DMS53 (cell line): ENCODE measurements at regions not wholly inside any gene's neighbourhood (a gene's known extent, or its start where the extent isn't known, plus 50 kb on each side); places are given as distances from the start of the nearest gene placed in this dataset.

Experiments used
- DNase-seq: peaks from one replicate; lab custom pipeline; 2025; lab: John Stamatoyannopoulos, UW

DNA sequence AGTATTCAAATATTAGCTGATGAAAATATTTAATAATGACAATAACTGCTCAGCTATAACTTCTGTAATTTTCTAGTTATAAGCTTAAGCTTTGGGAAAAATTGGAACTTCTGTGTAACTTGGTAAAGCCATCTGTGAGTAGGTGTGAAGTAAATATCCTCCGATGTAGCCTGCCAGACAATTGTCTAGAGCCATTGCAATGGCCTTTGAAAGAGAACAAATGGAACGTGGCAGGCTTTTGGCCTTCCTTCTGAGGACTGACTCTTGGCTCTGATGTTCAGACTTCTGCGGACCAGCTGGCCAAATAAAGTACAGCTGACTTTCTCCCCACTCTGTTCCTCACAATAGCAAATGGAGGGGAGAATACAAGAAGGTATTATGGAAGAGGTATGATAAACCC, 203.4 kb upstream of the NMUR2 start:
- no peak for DNase-seq

DNA sequence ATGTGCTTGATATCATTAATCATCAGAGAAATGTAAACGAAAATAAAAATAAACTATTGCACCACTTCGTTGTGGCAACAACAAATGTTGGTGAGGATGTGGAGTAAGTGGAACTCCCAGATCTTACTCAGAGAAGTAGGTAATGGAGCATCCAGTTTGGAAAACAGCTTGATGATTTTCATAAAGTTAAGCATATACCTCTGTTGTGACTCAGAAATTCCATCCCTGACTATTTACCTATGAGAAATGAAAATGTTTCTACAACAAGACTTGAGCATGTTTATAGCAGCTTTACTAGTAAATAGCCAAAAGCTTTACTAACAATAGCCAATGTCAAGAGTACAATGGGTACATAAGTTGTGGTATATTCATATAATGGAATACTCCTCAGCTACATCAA, 214.7 kb upstream of the NMUR2 start:
- DNase-seq: no peak

DNA sequence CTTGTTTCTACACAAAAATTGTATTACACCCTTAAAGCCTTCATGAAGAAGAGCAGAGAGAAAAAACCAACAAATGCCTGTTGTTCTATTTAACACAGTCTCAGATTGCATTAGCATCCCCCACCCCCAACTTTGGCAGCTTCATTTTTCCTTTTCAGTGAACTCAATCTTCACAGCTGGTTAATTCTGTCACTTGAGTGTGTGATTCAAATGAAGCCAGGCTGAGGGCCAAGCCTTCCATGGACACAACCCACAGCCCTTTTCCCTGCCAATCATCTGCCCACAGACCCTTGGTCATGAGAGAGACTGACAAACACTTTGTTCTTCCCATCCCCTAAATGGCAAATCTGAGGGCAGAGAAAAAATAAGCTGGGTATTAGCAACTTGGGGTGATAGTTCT, 217.5 kb upstream of the NMUR2 start:
- DNase-seq: no peak

DNA sequence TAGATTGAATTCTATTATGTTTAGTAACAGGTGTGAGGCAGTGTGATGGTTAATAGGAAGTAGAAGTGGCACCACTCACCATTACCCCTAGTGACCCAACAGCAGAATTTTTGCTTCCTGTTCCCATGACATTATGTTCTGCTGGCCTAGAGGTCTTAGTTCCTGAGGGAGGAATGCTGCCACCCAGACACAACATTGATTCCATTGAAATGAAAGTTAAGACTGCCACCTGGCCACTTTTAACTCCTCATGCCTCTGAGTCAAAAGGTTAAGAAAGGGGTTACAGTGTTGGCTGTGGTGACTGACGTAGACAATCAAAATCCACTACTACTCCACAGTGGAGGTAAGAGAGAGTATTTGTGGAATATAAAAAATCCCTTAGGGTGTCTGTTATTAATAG, 218.9 kb upstream of the NMUR2 start:
- DNase-seq: peak; percentile 7

DNA sequence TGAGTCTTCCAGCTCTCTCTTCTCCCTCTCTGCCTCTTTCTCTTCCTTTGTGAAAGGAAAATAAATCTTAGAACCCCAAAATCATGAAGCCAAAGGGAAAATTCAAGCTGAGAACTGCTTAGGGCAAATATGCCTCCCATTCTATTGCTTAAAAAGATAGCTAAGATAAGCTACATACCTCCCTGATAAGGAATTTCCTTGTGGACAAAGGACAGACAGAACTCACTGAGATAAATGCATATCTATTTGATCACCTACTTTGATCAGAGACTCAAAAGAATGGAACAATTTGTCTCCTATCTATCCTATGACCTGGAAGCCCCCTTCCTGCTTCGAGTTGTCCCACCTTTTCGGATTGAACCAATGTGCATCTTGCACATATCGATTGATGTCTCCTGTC, 220.6 kb upstream of the NMUR2 start:
- DNase-seq: no peak

DNA sequence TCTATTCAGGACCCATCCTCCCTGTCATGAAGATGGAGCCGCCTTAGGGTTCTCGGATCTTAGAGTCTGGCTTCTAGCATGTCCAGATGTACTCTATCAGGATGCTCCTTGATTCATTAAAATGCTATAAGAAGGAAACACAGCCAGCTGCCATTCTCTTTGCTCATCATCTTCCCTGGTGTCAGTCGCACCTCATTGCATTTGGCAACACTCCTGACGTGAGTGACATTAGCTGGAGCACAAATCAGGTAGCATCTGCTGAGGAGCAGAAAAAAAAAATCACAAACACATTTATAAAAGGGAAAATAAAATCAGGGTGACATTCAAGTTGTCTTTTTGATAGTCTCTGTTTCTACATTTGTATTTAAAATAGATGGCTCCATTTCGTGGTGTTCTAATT, 226.1 kb upstream of the NMUR2 start:
- peak; percentile 20 for DNase-seq

DNA sequence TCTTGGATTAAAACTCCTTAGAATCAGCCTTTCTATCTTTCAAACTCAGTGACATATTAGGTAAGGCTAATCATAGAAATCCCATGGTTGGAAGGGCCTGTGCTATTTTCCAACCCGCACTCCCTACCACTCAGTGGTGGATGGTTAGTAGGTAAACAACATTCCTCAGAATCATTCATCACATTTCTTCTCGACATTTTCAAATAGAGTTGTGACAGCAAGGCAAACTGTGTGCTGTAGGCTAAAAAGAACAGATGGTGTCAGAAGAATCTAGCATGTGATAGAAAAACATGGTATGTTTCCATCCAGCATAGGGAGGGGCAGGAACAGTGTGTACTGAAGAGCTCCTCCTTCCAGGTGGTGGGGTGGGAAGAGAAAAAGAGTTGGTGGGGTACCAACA, 227.3 kb upstream of the NMUR2 start:
- no peak for DNase-seq

DNA sequence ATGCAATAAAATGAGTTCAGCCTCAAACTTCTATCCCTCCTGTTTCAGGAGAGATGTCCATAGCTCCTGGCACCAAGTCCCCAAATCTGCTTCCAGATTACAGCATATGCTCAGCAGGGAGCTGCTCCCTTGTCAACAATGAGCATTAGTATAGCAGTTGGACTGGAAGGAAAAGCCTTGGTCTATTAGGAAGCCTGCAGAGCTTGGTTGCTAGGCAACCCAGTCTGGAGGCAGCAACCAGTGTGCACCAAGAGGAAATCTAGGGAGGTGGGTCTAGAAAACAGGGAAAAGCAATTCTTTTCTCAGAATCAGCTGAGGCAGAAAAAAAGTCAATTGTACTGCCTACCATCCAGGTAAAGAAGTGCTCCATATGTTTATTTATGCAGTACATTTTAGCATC, 229.5 kb upstream of the NMUR2 start:
- DNase-seq: peak; percentile 79

DNA sequence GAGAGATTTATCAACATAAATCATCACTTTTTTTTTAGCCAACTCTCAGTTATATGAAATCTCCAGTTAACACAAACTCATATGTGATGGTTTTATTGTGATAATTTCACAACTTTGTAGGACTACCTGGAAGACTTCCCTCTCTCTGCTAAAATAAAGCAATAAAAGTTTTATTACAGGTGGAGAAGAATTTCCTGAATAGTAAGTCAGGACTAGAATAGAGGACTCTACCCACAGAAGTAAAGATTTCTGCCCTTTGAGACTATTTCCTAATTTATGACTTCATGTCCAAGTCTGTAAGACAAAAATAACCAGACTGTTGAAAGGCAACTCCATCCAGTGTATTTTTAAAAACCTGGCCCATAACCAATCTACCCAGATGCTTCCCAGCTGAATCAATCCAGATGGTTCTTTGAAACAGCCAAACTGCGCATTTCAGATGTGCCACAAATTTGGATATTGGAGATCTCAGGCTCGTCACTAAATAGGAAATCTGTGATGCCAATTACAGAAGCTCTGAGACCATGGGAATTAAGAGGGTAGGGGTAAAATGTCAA, 234.0 kb upstream of the NMUR2 start:
- DNase-seq: no peak

DNA sequence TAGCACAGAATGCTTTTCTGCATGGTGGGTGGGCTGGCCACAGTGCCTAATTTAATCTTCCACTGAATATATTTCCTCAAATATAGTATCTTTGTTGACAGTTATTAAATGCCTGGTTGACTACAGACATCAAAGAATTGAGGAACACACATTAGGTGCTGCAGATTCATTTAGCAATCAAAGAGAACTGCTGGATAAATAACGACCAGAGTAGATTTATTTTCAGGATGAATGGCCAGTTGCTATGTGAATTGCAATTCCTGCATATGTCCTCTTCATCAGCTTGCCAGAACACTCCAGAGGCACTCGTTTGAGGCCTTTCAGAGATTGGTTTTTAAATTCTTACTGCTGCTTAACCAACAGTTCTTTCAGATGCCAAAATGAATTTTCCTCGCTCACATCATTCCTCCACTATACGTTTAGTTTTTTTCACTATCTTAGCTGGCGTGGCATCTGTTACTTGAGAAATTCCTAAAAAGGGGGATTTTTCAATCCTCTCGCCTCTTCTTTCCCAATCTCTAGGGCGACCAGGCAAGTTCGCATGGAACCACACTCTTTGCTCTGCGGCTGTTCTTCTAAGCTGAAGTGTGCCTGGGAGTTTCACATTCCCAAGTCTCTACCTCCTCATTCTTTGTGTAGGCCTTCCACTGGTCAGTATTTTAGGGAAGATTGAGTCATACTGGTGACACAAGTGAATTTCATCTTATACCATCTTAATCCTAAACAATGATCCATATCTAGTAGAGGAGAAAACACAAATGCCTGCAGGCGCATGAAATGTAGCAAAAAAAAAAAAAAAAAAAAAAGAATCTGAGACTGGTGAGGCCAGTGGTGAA, 237.1 kb upstream of the NMUR2 start:
- DNase-seq: no peak

DNA sequence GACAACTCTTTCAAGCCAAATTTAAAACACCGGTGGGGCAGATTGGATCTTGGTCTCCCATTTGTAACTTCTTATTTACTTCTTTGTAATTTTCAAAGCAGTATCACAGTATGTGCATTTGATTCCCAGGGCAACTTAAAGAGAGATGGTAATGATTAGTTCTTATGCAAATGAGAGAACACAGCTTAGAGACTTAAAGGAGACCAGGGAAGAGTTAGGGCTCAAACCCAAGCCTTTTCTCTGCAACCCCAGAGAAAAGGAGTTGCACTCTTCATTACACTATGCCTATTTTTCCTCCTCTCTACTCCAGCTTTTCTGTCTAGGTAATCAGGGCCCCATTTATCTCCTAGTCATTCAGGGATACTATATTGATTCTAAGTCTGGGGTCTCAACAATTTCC, 237.8 kb upstream of the NMUR2 start:
- DNase-seq: no peak

DNA sequence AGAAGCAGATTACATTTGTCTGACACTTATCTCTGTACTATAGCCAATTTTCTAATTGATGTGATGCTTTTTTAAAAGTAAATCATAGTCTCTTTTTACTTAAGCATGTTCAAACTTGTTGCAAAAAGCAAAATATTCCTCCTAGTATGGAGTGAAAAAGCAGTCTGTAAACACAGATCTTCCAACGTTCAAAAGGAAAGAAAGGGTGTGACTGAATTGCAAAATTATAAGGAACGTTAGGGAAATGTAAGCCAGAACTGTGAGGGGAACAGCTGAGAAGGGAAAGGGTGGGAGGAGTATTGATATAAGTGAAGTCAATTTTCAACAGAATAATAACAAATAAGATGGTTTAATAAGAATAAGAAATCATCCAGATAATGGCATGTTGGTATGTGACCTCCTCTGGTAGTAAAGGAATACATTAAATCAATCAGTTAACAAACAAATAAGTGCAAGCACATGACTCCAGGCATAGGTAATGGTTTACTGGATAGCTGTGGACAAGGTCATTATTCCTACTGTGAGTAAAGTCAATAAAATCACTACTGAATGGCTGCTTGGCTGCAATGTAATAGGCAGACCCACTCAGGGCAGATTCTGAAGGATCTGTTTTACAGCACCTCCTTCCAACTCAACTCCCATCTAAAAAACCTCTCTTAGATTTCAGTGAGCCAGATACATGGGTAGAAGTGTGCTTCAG, 239.1 kb upstream of the NMUR2 start:
- no peak for DNase-seq

DNA sequence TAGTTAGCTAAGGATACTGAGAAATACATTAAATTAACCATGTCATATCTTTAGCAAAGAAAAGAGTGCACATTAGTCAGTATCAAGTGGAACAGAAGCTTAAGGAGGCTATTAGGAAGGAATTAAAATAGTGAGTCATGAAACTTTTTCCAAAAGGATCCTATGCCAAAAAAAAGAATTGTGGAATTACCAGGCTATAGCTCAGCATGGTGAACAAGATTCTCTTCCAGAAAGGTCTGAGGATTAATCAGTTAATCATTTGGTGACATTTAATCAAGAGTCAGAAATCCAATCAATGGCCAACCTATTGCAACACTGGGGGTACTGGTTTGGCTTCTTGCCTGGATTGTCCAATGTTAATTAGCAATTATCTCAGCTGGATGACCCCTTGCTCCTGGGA, 244.5 kb upstream of the NMUR2 start:
- no peak for DNase-seq

DNA sequence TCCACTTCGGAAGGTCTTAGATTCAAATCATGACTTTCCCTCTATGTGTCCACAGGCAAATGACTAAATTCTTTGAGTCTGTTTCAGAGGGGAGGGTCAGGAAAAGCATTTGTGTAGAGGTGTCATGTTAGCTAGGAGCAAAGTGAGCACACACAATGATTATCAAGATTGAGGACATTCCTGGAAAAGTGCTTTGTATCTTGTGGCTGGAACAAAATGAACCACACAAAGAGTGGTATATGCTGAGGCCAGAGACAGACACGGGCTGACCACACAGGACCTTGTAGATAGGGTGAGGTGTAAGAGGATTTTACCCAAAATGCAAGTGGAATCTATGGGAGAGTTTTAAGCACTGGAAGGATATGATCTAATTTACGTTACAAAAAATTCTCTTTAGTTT, 245.3 kb upstream of the NMUR2 start:
- DNase-seq: no peak

DNA sequence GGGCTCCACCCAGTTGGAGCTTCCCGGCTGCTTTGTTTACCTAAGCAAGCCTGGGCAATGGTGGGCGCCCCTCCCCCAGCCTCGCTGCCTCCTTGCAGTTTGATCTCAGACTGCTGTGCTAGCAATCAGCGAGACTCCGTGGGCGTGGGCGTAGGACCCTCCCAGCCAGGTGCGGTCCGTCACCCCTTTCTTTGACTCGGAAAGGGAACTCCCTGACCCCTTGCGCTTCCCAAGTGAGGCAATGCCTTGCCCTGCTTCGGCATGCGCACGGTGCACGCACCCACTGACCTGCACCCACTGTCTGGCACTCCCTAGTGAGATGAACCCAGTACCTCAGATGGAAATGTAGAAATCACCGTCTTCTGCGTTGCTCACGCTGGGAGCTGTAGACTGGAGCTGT, 254.4 kb upstream of the NMUR2 start:
- DNase-seq: peak; percentile 58

DNA sequence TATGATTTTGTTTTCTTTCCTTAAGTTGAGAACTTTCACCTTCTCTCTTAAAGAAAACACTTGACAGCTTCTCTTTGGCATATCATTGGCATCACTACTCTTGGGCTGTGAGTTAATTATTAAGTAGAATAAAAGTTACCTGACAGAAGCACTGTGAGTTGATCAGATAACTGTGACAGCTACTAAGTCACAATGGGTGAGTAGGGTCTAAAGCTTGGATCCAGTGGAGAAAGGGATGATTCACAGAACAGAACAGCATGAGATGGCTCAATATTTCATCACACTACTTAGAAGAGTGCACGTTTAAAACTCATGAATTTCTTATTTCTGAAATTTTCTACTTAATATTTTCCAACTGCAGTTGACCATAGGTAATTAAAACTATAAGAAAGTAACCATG, 268.5 kb upstream of the NMUR2 start:
- DNase-seq: no peak

DNA sequence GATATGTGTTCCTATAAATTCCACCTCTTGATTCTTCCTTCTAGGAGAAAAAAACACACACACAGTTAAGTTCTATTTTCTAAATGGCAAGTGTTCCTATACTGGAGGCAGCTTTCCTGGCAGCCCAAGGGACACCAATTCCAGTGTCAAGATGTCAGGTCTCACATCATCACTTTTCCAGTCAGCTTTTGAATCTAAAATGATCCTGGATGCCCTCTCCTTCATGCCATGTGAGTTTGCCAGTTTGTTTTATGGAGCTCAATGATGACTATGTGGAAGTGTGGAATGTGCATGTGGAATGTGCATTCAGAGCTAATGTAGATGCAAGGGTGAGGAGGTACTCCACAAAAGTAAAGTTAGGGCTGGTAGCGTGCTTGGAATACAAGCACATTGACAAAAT, 269.3 kb upstream of the NMUR2 start:
- DNase-seq: no peak

DNA sequence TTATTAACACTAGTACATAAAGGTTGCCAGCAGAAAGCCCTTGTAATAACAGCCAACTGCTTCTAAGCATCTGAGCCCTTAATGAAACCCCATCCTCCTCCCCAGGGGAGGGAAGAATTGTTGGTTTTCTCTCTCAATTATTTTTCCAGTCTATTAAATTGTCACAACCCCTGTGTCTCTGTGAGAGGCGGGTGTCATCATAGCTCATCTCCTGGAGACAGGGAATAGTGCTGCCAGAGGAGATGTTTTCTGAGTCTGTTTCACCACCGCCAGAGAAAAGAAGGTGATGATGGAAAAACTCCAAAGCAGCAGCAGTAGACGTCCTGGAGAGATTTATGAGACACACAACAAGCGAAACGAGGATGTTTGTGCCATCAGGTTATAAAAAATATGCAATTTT, 271.1 kb upstream of the NMUR2 start:
- no peak for DNase-seq

DNA sequence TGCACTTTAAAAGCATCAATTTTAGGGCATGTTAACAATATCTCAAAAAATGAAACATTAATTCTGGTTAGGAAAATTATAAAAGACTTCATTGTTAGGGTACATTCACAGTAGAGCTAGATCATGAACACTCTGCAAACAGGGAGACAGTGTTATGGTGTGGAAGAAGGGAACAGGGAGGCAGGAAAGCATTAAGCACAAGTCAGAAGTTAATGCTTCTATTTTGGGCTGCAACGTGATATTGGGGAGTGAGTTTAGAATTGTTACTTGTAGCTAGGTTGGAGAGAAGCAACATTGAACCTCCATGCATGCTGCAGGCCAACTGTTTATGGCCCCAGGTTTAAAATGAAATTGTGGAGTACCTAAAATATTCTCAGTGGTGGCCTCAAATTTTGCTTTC, 278.1 kb upstream of the NMUR2 start:
- no peak for DNase-seq

DNA sequence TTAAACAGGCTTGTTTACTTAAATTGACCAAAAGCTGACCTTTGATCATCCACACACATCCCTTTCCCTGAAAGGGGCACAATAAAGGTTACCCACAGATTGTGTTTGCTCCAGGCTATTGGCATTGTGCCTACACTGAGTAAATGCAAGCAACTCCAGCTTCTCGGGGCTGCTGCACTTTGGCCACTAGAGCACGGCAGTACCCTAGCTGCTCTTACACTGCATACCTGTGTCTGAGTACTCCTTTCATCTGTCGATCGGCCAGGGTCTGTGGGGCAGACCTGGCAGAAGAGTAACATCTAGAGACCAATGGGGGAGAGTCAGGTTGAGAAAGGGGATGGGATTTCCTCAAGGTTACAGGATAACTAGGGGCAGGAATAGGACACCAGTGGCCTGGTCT, 281.9 kb upstream of the NMUR2 start:
- DNase-seq: peak; percentile 29

DNA sequence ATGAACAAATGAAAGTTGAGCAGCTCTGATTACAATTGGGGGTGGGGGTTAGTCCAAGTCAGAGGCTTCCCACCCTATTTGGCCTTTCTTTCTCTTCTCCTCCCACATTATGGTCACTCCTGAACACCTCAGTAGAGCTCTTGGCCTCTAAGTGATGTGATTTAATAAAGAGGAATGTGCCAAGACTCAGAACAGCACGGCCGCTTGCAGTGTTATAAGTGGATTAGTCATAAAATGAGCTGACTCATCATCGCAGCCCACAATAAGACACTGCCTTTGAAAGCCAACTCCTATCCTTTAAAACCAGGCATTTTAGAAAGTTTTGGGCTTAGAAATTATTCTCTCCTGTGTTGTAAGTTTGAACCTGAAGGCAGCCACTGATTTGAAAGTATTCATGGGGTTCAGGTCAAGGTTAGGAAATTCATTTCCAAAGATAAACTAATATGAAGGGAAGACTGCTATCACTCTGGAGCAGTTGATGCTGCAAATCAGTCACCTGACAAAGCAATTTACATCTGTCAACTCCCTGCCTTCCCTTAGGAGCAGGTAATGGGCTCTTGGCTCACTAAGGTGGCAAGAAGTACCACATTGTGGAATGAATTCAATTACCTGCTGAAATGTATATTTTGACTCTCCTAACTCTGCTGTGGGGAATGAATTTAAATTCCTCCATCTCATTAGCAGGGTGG, 283.6 kb upstream of the NMUR2 start:
- DNase-seq: peak; percentile 76

DNA sequence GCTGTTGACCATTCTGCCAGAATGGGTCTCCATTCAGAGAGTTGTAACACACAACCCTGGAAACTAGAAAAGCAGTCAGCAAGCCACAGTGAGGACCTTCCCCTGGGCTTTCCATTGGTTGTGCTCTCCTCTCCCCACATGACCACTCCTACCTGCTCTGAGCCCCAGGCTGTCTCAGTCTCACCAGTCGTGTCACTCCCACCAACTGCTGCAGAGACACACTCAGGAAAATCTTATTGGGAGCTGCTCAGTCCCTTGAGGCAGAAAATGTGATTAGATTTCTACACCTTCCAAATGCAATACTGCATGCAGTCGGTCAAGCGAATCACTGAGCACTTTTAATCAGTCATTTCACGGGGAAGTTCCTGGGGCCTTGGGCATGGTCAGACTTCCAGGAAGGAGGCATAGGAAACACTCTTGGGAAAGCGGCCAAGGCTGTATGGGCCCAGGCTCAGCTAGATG, 284.2 kb upstream of the NMUR2 start:
- DNase-seq: no peak

DNA sequence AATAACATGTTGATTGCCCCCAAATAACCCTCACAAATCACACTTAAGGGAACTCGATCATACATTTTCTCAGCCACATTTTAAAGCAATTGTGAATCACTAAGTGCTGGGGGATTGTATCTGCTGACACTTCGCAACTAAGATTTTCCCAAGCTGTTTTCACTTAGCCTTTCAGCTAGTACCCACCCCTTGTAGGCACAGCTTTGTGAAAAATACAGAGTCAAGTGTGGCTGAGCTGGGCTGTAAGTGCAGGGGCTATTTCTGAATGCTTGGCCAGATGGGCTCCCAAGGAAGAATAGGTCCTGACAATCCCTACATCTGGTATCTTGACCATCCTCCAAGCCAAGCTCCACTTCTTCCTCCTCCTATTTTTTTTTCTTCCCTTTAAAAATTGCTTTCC, 289.2 kb upstream of the NMUR2 start:
- DNase-seq: no peak
